ENCODE measurements at regions not wholly inside any gene's neighbourhood (a gene's known extent, or its start where the extent isn't known, plus 50 kb on each side); places are given as distances from the start of the nearest gene placed in this dataset.

DNA sequence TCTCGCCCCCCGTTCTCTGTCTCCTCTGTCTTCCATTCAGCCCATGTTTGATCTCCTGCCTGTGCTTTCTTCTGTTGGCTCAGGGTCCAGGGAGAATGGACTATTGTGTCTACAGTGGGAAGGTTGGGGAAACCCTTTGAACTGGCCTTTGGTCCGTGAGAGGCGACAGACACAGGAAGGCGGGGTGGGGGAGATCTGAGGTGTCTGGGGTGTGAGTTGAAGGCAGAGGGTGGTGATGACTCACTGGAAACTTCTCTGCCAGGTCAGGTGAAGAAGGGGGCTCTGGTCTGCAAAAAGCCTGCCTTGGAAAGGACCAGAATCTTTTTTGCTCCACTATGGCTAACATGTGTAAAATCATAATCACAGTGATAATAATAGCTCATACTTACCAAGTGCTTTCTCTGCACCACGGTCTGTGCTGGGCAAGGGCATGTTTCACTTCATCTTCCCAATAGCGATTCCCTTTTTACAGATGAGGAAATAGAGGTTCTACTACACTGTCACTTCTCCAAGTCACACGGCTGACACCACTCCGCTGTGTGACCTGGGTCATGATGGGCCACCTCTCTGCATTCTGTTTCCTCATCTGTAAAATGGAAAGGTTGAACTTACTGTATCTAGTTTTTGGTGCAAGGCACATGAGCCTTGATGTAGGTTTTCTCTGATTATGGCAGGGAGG is 99.8 kb upstream of the ALX4 start:
- Histone ChIP-seq H3K27me3 (ENCODE audit: insufficient read depth, low read length, poor library complexity) (peaks cover 3% of the 10 kb centered on the region), H4K20me1 (ENCODE audit: insufficient read depth, low read length) (no peaks in the 10 kb centered on the region), H3K9ac (ENCODE audit: low read depth, low read length) (no peak overlapping the region), H3K27ac (ENCODE audit: low read length) (no peak overlapping the region), H3K36me3 (ENCODE audit: insufficient read depth, low read length) (no peaks in the 10 kb centered on the region), H3K9me3 (ENCODE audit: insufficient read depth, low read length, severe bottlenecking) (no peaks in the 10 kb centered on the region), H3K4me1 (ENCODE audit: insufficient read depth, low read length) (no peaks in the 10 kb centered on the region), H2AFZ (ENCODE audit: low read depth, low read length) (no peak overlapping the region), H3K79me2 (ENCODE audit: insufficient read depth, low read length) (no peaks in the 10 kb centered on the region), H3K4me3 (ENCODE audit: low read depth in 1 of 2, low read length in 2 of 2) (no peak overlapping the region), H3K4me2 (ENCODE audit: insufficient read depth, low read length) (no peak overlapping the region)
- no peak for ATAC-seq (ENCODE audit: insufficient read depth, low read depth)
- DNase-seq, result no peak
- TF ChIP-seq, protein P1, sequence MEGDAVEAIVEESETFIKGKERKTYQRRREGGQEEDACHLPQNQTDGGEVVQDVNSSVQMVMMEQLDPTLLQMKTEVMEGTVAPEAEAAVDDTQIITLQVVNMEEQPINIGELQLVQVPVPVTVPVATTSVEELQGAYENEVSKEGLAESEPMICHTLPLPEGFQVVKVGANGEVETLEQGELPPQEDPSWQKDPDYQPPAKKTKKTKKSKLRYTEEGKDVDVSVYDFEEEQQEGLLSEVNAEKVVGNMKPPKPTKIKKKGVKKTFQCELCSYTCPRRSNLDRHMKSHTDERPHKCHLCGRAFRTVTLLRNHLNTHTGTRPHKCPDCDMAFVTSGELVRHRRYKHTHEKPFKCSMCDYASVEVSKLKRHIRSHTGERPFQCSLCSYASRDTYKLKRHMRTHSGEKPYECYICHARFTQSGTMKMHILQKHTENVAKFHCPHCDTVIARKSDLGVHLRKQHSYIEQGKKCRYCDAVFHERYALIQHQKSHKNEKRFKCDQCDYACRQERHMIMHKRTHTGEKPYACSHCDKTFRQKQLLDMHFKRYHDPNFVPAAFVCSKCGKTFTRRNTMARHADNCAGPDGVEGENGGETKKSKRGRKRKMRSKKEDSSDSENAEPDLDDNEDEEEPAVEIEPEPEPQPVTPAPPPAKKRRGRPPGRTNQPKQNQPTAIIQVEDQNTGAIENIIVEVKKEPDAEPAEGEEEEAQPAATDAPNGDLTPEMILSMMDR (IDR thresholded peaks at IDR 0.05; ENCODE audit: borderline replicate concordance, extremely low read depth, low read length, poor library complexity, severe bottlenecking), result no peak
- no peak for TF ChIP-seq EZH2 (IDR thresholded peaks at IDR 0.05; ENCODE audit: borderline replicate concordance, low read depth, low read length, severe bottlenecking)

GRCh38 chr11:44416776-44417175 is 106.8 kb upstream of the ALX4 start:
- Histone ChIP-seq H3K27me3 (ENCODE audit: insufficient read depth, low read length, poor library complexity) (peaks cover 7% of the 10 kb centered on the region), H3K79me2 (ENCODE audit: insufficient read depth, low read length) (no peaks in the 10 kb centered on the region), H3K9ac (ENCODE audit: low read depth, low read length) (no peak overlapping the region), H3K4me3 (ENCODE audit: low read depth in 1 of 2, low read length in 2 of 2) (no peak overlapping the region), H3K4me1 (ENCODE audit: insufficient read depth, low read length) (no peaks in the 10 kb centered on the region), H4K20me1 (ENCODE audit: insufficient read depth, low read length) (no peaks in the 10 kb centered on the region), H3K27ac (ENCODE audit: low read length) (no peak overlapping the region), H3K4me2 (ENCODE audit: insufficient read depth, low read length) (no peak overlapping the region), H2AFZ (ENCODE audit: low read depth, low read length) (no peak overlapping the region), H3K36me3 (ENCODE audit: insufficient read depth, low read length) (no peaks in the 10 kb centered on the region), H3K9me3 (ENCODE audit: insufficient read depth, low read length, severe bottlenecking) (no peaks in the 10 kb centered on the region)
- DNase-seq, result no peak
- ATAC-seq (ENCODE audit: insufficient read depth, low read depth), result no peak
- no peak for TF ChIP-seq EZH2 (IDR thresholded peaks at IDR 0.05; ENCODE audit: borderline replicate concordance, low read depth, low read length, severe bottlenecking)
- TF ChIP-seq, protein P1 (IDR thresholded peaks at IDR 0.05; ENCODE audit: borderline replicate concordance, extremely low read depth, low read length, poor library complexity, severe bottlenecking), result no peak

GRCh38 chr11:44417731-44418455 is 108.0 kb upstream of the ALX4 start:
- H3K4me1 ChIP-seq (ENCODE audit: insufficient read depth, low read length), result no peaks in the 10 kb centered on the region
- no peak overlapping the region for H3K27ac ChIP-seq (ENCODE audit: low read length)
- peaks cover 7% of the 10 kb centered on the region for H3K27me3 ChIP-seq (ENCODE audit: insufficient read depth, low read length, poor library complexity)
- TF ChIP-seq, protein P1 (IDR thresholded peaks at IDR 0.05; ENCODE audit: borderline replicate concordance, extremely low read depth, low read length, poor library complexity, severe bottlenecking), result no peak
- TF ChIP-seq EZH2 (IDR thresholded peaks at IDR 0.05; ENCODE audit: borderline replicate concordance, low read depth, low read length, severe bottlenecking), result no peak
- no peak overlapping the region for H3K4me2 ChIP-seq (ENCODE audit: insufficient read depth, low read length)
- H3K79me2 ChIP-seq (ENCODE audit: insufficient read depth, low read length), result no peaks in the 10 kb centered on the region
- no peaks in the 10 kb centered on the region for H3K36me3 ChIP-seq (ENCODE audit: insufficient read depth, low read length)
- H3K4me3 ChIP-seq (ENCODE audit: low read depth in 1 of 2, low read length in 2 of 2), result no peak overlapping the region
- no peaks in the 10 kb centered on the region for H4K20me1 ChIP-seq (ENCODE audit: insufficient read depth, low read length)
- H2AFZ ChIP-seq (ENCODE audit: low read depth, low read length), result no peak overlapping the region
- H3K9ac ChIP-seq (ENCODE audit: low read depth, low read length), result no peak overlapping the region
- ATAC-seq (ENCODE audit: insufficient read depth, low read depth) (no peak), DNase-seq (no peak)
- H3K9me3 ChIP-seq (ENCODE audit: insufficient read depth, low read length, severe bottlenecking), result no peaks in the 10 kb centered on the region
